ENCODE measurements at regions not wholly inside any gene's neighbourhood (a gene's known extent, or its start where the extent isn't known, plus 50 kb on each side); places are given as distances from the start of the nearest gene placed in this dataset.

DNA sequence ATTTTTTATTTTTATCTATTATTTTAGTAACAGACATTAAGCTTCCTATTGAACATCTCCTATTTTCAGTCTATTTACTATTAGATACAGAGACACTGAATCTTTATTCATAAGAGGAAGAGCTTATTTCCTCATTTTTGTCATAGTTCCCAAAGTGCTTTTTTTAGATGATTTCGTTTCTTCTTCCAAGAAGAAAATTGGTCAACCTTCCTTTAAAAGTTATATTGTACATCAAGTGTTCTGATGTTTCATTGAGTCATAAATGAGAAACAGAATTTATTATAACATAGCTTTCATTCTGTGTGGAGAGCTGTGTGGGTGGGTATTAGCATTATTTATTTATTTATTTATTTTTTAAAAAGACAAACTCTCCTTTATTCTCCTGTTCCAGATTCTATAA, 50.6 kb upstream of the BACH1 start:
- TF ChIP-seq, protein P1, sequence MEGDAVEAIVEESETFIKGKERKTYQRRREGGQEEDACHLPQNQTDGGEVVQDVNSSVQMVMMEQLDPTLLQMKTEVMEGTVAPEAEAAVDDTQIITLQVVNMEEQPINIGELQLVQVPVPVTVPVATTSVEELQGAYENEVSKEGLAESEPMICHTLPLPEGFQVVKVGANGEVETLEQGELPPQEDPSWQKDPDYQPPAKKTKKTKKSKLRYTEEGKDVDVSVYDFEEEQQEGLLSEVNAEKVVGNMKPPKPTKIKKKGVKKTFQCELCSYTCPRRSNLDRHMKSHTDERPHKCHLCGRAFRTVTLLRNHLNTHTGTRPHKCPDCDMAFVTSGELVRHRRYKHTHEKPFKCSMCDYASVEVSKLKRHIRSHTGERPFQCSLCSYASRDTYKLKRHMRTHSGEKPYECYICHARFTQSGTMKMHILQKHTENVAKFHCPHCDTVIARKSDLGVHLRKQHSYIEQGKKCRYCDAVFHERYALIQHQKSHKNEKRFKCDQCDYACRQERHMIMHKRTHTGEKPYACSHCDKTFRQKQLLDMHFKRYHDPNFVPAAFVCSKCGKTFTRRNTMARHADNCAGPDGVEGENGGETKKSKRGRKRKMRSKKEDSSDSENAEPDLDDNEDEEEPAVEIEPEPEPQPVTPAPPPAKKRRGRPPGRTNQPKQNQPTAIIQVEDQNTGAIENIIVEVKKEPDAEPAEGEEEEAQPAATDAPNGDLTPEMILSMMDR (IDR thresholded peaks at IDR 0.05), result no peak
- no peak for TF ChIP-seq POLR2A (IDR thresholded peaks at IDR 0.05)

Data from adrenal gland (tissue), 5 donors.